Myocyte (in vitro differentiated cells): ENCODE measurements at regions not wholly inside any gene's neighbourhood (a gene's known extent, or its start where the extent isn't known, plus 50 kb on each side); places are given as distances from the start of the nearest gene placed in this dataset.
"Not testable (repeated sequence)": the region's sequence is repeated elsewhere in the genome, so short reads cannot be mapped to it uniquely, and the experiment has no call there.

Source experiments
- DNase-seq: peaks from one replicate; pipeline ENCODE4 v3.0.0-alpha.2; 2012; ENCODE audit warnings: low read depth

- DNase-seq, result no peak
Observed at GRCh38 chr2:147030966-147031720, 813.7 kb upstream of the ACVR2A start.

GRCh38 chr2:147027436-147027835 lies 817.4 kb upstream of the ACVR2A start:
- DNase-seq, result no peak

GRCh38 chr2:147026664-147027295 lies 818.0 kb upstream of the ACVR2A start:
- peak; percentile 31 for DNase-seq

GRCh38 chr2:147025646-147026585 lies 818.9 kb upstream of the ACVR2A start:
- DNase-seq, result peak; percentile 31

GRCh38 chr2:147019311-147019710 lies 825.5 kb upstream of the ACVR2A start:
- no peak for DNase-seq

GRCh38 chr2:147017951-147018645 lies 826.7 kb upstream of the ACVR2A start:
- DNase-seq, result no peak

GRCh38 chr2:147016181-147016580 lies 828.6 kb upstream of the ACVR2A start:
- no peak for DNase-seq

DNA sequence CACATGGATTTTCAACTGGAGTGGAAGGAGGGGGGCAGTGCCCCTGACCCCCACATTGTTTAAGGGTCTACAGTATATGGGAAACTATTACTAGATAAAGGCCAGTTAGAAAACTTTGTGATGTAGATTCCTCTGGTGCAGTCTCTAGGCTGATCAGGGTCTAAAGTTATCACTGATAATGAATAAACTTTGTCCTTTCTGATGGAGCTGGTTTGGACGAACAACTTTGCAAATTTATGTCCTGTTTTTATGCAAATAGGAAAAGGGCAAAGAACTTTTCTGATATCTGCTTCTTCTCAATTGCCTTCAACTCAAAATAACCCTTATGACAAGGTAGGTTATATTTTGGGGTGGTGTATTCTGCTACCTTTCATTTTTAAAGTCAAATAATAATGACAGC lies 829.2 kb upstream of the ACVR2A start:
- no peak for DNase-seq

DNA sequence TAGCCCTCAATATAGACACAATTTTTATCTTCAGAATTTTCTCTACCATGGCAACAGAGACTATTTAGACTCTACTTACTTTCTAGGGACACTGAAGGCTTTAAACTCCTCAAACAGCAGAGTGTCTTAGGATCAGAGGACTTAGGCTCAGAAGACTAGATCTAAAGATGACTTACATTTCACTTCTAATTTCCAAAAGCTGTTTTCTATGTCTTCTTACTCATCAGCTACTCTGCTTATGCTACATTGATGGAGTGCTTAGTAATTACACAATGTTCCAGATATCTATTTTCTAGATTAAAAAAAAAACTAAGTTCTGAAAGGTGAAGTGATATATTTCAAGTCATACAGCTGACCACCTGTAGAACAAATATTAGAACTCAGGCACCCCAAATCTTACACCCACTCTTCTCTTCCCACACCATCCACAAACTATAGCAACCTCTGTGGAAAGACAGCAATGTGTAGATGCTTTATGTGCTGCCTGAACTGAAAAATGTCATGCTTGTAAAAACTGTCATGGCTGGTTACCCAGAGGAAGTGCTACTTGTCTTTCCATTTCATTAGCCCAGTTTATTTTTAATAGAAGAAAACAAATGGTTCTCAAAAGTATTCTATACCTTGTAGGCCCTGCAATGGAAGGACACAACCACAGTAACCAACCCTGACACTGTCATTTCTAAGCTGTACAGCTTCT lies 831.0 kb upstream of the ACVR2A start:
- no peak for DNase-seq

DNA sequence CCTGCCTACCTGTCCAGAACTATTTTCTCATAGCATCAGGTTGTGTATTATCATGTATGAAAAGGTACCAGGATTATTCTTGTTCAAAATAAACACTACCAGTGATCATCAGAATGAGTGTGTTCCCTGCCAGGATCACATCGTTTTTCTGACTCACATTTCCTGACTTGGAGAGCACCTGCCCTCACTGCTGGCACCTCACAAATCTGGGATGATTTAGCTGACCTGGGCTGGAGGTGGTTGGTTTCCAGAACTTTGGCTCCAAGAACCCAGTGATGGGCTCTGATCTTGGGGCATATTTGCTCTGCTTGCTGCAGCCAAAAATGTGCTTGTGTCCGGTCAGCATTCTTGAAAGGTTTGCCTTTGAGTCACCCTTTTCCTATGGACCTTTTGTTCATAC lies 836.3 kb upstream of the ACVR2A start:
- no peak for DNase-seq

- peak; percentile 81 for DNase-seq
Observed at GRCh38 chr2:147006736-147007141, 838.1 kb upstream of the ACVR2A start.

DNA sequence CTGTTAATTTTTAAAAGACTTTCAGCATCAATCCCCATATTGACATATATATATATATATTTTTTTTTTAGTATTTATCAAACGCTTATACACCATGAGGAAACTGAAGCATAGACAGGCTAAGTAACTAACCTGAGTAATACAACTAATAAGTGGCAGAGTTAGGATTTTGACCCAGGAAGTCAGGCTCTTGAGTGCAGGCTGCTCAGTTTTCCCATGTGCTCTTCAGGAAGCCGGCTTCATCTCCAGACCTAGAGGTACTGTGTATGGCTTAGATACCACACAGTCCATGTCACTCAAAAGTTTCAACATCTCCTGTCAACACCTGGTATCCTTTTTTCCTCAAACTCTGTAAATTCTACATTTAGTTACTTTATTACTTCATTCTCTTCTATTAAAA lies 841.7 kb upstream of the ACVR2A start:
- DNase-seq, result no peak

GRCh38 chr2:147002256-147002655 lies 842.6 kb upstream of the ACVR2A start:
- DNase-seq, result no peak

DNA sequence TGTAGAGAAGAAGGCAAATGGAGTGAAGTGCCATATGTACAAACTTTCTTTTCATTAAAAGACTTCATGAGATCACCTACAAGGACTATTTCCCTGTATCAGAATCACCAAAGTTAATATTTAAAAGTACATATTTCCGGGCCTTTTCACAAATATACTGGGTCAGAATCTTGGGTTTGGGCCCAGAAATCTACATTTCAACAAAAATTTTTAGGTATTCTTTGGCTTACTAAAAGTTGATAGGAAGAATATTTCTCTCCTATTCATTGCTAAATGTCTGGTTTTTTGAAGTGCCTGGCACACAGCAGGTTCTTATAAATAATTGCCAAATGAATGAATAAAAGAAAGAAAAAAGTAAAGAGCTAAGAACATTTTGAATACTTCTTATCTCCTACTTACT lies 843.8 kb upstream of the ACVR2A start:
- no peak for DNase-seq

- DNase-seq, result not testable (repeated sequence)
Observed at GRCh38 chr2:147000151-147000550, 844.7 kb upstream of the ACVR2A start.

DNA sequence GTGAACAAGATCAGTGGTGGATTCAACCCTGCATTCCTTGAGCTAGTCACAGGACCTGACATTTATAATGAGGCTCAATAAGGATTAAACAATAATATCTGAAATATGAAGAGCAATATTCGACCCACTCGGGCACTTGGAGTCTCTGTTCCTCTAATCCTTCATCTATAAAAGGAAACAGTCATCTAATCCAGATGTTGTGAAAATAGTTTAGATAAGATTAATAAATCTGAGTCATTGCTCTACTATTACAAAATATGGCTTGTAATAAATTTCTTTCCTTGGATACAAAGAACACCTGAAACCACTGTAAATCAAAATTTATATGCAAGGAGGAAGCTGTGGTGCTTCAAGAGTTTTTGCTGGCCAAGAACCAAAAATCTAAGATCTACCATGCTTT lies 846.9 kb upstream of the ACVR2A start:
- DNase-seq, result no peak

DNA sequence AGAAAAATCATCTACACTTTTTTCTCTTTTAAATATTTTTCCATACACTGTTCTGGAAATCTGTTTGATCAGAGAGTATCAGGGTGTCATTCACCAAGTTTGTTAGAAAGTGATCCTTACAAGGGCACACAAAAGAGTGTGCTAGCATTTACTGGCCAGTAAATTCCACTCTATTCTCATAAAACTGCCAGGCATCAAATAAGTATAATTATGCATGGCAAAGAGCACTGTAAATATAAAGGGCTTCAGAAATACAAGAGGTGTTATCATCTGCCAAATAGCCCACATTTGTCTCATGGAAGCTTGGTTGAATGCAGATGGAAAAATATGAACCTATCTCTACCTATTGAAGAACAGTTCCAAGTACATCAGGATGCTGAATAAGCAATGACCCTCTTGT lies 847.3 kb upstream of the ACVR2A start:
- DNase-seq, result no peak

- DNase-seq, result peak; percentile 51
Observed at GRCh38 chr2:146994246-146994645, 850.6 kb upstream of the ACVR2A start.

DNA sequence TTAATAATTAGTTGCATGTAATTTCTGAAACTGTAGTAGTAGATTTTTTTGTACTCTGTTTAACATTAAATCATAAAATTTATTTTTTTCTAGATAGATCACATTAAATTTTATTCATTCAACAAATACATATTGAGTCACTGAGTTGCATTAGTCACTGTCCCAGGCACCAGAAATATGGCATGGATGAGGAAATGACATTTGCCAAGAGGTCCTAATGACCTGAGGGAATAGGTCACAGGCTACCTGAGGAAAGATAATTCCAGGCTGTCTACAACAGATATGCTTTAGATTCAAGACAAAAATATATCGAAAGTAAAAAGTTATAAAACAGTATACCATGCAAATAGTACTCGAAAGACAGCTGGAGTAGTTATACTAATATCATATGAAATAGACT lies 852.4 kb upstream of the ACVR2A start:
- DNase-seq, result no peak

DNA sequence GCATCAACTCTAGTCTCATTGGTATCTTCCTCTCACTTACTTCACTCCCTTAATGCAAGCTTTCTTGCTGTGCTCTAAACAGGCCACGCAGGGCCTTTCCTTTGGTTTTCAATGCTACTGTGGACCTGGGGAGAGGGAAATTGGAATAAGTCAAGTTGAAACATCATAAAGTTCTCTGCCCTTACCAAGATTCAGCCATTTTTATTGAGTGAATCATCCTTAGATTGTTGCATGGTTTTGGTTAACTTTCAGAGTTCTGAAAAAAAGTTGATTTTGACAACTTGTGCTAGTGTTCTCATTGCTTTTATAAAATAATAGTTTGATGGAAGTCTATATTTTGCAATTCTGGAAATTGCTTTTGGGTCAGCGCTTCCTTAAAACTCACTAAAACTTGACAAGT lies 852.8 kb upstream of the ACVR2A start:
- DNase-seq, result no peak
